ENCODE measurements at regions not wholly inside any gene's neighbourhood (a gene's known extent, or its start where the extent isn't known, plus 50 kb on each side); places are given as distances from the start of the nearest gene placed in this dataset.
"Not testable (repeated sequence)": the region's sequence is repeated elsewhere in the genome, so short reads cannot be mapped to it uniquely, and the experiment has no call there.

DNA sequence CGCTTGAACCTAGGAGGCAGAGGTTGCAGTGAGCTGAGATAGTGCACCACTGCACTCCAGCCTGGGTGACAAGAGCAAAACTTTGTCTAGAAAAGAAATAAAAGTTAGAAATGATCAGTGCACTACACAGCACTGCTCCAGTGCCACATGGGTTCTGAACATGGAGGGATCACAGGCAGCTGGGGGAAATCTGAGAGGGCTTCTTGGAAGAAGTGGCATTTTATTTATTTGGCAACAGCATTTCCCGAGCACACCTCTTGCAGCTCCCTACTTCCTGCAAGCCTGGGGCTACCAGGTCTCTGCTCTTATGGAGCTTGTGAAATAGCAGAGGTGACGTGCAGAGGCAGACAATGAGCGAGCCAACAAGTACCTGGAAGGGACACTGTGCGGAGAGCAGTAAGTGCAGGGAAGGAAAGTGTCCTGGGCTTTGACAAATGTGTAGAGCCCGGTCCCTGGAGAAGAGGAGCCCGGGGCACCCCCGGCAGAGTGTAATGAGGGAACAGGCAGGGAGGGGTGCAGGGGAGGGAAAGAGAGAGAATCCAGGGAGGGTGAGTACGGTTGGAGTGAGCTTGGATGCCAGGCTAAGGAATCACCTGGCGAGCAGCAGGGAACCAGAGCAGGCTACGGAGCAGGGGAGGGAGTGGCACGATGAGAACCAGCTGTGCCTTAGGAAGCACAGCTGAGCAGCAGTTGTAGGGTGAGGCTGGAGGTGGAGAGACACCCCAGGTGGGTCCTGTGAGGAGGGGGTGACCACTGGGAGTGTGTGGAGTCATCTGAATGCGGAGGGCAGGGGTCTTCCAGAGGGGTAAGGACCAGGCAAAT is 104.6 kb upstream of the CTBP2 start:
- DNase-seq = no peak

DNA sequence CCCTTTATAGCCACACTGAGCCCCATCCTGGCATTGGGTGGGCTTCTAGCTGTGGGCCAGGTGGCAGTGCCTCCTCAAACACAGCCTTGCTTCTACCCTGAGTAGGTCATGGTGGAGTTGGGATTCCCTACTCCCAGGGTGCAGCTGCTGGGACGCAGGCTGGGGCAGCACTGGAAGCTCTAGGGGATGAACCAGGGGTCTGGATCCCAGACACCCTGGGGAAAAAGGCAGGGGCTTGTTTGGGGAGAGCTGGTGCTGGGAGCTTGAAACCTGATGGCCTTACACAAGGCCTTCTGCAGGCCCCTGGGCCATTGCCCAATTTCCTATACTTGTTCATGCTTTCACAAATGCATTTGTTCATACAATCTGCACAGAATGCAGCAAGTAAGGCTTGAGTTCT is 103.7 kb upstream of the CTBP2 start:
- no peak for DNase-seq

DNA sequence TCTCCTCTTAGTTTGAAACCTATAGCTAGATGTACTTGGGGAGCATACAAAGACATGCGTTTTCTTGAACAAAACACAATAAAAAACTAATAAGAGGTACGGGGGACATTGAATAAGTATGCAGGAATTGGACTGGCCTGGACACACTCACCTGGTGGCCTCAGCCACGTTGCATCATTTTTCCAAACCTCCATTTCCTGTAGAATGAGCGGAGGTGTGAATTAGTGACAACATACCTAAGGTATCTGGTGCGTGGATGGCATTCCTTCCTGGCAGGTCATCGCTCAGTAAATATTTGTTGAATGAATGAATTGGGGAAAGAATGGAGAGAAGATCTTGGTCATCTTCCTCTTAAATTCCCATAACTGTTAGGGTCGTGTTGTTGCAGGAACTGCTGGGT is 103.2 kb upstream of the CTBP2 start:
- no peak for DNase-seq

DNA sequence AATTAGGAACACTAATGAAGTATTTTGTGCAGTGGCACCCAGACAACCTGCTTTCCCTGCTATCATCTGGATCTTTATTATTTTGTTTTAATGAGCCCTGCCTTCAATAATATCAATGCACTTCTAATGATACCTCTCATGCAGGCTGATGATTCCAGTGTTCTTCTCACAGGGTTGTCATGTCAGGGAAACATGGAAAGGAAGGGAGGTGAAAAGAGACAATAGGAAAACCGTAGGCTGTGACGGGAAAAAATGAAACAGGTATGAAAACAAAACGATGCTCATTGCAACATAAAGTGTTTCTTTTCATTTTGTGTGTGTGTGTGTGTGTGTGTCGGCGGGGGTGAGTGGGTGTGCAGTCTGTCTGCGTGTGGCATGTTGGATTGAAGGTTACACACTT is 102.6 kb upstream of the CTBP2 start:
- no peak for DNase-seq

DNA sequence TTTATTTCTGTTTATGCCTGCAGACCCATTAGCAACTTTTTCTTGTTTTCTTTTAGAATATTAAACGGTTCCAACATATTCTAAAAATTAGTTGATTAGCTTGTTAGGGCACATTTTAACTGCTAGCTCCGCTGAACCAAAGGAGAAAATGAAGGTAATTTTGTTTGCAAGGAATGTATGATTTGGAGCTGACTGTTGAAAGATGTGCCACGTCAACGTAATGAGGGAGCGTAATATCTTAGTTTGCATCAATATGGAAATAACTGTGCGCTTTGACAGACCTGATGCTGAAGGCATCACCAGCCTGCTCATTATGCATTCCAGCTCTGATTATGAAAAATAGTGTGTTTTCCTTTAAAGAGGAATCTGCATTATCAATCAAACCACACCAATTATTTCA is 102.0 kb upstream of the CTBP2 start:
- DNase-seq = no peak

DNA sequence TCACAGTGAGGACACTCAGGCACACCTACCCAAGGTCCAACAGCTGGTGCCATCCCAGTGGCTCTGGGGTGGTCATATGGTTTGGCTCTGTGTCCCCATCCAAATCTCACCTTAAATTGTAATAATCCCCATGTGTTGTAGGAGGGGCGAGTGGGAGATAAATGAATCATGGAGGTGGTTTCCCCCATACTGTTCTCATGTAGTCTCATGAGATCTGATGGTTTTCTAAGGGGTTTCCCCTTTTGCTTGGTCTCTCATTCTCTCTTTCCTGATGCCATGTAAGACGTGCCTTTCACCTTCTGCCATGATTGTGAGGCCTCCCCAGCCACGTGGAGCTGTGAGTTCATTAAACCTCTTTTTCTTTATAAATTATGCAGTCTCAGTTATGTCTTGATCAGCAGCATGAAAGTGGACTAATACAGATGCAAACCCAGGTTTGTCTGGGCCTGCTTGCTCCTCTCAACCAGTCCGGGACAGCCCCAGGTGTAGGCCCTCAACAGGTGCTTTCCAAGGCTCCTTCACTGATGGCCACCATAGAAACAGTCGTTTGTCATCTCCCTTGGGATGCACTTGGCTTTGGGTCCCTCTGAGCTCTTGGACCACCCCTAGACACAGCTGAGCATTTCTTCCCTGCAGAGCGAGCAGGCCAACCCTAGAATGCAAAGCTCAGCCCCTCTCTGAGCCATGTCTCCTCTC is 101.3 kb upstream of the CTBP2 start:
- DNase-seq = no peak

DNA sequence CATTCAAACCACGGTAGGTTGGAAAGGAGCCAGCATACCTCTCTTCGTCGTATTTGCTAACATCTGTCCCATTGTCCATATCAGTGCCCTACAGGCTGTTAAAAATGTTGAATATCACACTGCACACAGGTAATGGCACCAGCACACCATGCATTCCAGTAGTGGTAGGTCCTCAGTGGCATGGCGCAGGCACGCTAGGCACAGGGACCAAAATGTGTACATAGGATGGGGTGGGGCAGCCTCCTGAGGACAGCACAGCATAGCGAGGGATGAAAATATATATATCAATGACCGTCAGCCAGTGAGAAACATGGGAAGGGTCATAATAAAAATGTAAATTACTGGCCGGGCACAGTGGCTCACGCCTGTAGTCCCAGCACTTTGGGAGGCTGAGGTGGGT is 99.9 kb upstream of the CTBP2 start:
- DNase-seq = no peak

DNA sequence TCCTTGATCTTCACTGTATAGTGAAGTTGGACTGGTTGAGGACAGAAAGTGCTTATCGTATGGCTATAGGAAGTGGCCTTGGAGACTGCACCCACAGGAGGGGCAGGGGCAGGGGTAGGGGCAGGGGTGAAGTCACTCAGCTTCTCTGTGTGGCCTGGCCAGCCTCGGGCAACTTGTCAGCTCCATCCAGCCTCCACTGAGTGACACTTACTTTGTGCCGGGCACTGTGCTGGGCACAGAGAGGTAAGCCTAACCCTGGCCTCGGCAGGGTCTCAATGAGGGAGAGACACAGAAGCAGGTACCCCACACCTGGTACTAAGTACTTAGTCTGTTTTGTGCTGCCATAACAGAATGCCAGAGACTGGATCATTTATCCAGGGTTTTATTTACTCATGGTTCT is 99.3 kb upstream of the CTBP2 start:
- no peak for DNase-seq

DNA sequence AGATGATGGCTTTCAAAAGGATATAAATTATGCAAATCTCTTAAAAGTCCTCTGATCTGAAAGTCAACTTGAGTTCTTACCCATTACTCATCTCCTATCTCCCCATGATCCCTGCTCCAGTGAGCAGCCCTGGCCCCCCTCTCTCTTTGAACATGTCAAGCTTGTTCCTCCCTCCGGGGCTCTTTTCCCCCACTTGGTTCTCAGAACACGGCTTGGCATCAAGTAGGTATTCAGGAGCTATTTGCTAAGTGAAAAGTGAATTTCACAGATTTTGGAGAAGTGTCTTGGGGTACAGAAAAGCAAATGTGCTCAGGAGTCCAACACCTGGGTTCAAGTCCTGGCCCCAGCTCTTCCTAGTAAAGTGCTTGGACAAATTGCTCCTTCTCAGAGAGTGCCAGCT is 98.3 kb upstream of the CTBP2 start:
- no peak for DNase-seq

DNA sequence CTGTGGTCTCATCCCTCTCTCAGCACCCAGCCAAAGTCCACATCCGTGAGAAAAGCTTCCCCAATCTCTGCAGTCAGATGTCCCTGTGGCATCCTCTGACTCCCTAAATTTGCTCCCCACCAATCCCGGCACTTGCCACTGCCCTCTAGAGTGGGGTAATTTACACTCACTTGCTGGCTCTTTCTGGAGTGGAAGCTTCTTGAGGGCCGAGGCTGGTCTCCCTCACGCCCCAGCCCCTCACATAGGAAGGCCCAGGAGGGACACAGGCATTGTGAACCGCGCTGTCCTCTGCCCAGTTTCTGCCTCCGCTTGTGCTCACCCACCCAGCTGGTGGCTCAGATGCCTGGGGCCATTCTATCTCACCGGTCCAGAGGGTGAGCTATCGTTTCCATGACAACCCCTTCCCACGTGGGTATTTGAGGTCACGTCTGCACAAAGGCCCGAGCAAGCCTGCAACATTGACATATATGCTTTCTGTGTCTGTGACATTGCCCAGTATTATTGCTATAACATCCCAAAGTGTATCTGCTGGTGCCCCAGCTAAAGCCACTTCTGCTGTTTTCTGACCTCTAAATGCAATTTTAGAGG is 97.3 kb upstream of the CTBP2 start:
- no peak for DNase-seq

DNA sequence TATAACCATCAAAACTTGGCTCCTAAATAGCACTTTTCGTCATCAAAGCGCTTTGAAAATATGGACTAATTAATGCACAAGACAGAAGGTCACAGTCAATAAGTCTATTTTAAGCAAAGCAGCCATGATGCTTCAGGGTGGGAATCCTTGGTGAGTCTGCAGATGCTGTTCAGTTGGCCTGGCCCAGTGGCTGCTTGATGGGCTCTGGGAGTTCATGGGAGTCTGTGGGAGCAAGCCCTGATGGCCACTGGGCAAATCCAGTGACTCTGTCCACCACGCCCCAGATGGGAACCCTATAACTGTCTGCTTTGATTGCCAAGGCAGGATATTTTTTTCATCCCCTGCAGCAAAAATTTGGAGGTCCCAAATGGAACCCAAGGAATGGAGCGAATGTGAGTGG is 95.7 kb upstream of the CTBP2 start:
- no peak for DNase-seq

DNA sequence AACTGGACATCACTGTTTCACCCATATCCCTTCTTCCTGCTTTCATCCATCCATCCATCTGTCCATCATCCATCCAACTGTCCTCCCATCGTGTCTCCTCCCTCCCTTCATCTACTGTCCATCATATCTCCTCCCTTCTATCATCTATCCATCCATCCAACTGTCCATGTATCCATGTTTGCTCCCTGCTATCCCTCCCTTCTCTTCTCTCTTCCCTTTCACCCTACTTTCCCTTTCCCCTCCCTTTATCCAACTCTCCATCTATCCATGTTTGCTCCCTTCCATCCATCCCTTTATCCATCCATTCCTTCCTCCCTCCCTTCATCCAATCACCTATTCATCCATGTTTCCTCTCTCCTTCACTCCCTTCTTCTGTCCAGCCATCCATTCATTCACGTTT is 92.6 kb upstream of the CTBP2 start:
- no peak for DNase-seq

DNA sequence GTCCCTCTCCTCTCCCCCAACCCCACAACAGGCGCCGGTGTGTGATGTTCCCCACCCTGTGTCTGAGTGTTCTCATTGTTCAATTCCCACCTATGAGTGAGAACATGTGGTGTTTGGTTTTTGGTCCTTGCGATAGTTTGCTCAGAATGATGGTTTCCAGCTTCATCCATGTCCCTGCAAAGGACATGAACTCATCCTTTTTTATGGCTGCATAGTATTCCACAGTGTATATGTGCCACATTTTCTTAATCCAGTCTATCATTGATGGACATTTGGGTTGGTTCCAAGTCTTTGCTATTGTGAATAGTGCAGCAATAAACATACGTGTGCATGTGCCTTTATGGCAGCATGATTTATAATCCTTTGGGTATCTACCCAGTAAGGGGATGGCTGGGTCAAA is 90.5 kb upstream of the CTBP2 start:
- not testable (repeated sequence) for DNase-seq

DNA sequence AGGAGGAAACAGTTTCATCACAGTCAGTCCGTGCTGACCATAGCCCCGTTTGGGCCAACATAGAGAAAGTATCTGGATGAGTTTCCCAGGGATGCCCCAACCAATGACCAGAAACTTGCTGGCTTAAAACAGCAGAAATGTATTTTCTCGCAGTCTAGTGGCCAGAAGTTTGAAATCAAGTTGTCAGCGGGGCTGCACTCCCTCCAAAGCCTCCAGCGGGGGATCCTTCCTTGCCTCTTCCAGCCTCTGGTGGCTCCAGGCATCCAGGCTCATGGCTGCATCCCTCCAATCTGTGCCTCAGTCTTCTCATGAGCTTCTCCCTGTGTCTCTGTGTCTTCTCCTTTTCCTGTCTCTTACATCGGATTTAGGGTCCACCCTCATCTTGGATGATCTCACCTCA is 89.6 kb upstream of the CTBP2 start:
- no peak for DNase-seq

DNA sequence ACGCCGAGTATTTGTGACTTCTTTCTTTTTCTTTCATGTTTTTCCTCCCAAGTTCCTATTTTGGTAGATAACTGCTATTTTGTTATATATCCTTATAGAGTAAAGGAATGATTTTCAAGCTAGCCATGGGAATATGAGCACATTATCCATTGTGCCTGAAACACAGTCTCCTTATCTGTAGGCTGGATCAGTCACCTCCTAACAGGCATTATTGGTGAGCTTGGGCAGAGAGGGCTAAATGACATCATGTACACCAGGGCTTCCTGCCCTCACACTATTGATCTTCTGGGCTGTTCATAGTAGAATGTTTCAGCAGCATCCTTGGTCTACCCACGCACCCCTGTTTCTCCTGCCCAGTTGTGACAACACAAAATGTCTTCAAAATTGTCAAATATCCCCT is 88.1 kb upstream of the CTBP2 start:
- no peak for DNase-seq

DNA sequence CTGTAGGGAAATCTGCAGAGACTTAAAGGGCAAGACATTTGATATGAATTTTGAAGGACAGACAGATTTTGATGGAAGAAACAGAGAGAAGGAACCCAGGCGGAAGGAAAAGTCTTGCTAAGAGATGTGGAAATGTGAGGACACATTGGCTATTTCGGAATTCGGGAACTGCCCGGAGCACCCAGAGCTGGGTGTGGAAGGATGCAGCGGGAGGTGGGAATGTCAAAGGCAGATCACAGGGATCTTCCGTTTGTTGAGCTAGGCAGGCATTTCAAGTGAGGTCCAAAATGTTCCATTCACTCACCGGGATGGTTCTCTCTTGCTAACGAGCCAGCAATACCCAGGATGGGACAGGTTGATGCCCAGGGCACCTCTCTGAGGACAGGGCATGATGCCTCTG is 87.2 kb upstream of the CTBP2 start:
- no peak for DNase-seq

DNA sequence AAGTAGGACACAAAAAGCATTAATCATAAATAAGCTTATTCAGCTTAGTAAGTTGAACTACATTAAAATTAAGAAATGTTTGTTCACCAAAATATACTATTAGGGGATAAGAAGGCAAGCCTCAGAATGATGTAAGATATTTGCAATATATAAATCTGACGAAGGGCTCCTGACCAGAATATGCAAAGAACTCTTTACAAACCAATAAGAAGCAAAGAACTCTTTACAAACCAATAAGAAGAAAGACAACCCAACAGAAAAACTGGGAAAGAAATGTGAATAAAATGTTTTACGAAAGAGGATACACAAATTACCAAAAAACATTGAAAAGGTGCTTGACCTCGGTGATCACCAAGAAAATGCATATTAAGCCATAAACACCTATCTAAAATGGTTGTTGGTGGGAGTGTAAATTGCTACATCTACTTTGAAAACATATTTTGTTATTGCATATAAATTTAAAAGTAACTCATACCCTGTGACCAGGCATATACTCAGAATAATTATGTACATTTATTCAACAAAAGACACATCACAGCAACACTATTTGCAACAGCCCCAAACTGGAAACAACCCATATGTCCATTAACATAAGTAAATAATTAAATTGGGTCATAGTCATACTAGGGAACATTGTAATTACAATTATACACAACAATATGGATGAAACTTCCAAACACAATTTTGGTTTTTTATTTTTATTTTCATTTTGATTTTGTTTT is 83.3 kb upstream of the CTBP2 start:
- no peak for DNase-seq

DNA sequence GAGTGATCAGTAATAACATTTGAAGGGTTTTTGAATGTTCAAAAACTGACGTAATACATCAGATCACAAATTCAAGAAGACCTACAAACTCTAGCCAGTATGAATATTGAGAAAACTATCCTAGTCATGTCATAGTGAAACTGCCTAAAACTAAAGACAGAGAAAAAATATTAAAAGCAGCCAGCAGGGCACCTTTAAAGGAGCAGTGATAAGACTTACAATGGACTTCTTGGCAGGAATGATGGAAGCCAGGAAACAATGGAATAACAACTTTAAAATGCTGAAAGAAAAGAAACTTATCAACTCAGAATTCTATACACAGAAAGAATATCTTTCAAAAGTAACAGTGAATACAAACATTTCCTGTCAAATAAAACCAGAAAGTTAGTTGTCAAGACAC is 78.3 kb upstream of the CTBP2 start:
- no peak for DNase-seq

DNA sequence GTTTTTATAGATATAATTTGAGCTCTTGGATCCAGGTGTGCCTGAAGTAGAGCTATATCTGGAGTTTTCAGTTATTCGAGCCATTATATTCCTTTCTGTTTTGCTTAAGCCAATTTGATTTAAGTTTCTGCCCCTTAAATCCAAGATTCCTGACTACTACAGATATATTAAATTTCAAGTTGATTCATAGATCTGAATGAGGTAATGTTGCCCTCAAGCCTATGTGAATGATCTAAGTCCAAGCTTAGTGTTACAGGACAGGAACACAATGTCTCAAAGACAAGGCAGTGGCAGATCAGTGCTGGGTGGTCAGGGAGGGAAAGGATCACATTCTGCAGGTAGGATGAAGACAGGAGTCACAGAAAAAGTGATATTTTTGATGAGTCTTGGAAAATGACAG is 75.7 kb upstream of the CTBP2 start:
- DNase-seq = no peak

DNA sequence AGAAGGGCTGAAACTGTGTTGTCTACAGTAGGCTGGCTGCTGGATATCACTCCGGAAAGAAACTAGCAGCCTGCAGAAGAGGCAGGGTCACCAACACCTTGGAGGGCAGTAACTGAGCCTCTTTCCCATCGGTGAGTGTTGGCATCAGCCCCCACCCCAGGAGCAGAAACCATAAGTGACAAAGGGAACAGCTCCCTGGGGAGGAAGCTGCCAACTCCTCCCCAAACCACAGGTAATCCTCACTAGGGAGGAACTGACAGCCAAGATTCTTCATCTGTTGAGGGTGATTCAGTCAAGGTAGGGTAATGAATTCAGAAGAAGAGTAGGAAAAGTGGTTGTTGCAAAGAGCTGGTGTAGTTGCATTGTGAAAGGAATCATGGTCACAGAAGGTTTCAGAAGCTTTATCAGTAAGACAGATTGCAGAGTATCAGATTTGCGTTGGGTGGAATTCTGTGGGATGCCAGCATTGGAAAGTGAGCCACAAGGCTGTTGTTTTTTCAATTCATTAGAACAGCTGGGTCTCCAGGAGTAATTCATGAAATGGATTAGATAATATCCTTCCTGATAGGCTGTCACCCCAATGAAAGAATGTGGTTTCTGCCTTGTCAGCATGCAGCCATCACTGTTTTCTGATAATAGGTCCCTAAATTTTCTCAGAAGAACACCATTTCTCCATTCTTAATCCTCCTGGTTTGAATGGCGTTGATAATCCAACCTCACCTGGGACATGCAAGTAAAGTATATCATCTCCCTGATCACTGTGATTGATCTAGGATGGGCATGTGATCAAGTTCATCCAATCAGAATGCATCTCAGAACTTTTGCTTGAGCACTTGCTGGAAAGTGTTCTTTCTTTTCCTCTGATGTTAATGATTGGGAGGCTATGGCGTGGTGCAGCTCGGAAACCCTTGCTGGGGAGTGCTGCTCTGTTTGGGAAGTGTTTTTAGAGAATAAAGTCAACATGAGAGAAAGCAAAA is 75.0 kb upstream of the CTBP2 start:
- DNase-seq = no peak

DNA sequence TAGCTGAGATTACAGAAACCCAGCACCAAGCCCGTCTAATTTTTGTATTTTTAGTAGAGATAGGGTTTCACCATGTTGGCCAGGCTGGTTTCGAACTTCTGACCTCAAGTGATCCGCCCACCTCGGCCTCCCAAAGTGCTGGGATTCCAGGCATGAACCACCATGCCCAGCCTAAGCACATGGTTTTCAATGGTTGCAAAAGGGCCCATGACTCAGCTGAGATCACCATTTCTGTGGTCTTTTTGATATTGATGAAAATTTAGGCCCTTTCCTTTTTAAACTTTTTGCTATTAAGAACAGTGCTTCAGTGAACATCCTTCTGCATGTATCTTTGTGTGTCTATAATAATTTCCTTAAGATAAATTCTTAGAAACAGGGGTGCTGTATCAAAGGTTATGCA is 74.2 kb upstream of the CTBP2 start:
- not testable (repeated sequence) for DNase-seq

DNA sequence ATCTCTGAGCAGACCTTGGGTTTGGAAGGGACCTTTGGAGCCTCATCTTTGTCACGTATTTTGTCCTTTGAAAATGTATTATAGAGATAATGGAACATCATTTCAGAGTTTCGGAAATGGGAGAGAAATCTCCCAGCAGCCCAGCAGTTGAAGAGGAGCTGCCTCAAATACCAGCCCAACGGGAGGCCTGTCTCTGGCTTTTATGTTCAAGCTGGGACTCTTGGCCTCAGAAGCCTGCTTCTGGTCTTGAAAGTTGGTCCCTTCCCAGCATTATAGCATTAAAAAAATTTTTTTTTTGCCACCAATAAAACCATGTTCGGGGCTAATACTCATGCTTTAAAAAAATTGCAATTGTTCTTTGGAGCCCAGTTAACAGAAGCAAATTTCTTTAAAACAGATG is 73.4 kb upstream of the CTBP2 start:
- DNase-seq = no peak

DNA sequence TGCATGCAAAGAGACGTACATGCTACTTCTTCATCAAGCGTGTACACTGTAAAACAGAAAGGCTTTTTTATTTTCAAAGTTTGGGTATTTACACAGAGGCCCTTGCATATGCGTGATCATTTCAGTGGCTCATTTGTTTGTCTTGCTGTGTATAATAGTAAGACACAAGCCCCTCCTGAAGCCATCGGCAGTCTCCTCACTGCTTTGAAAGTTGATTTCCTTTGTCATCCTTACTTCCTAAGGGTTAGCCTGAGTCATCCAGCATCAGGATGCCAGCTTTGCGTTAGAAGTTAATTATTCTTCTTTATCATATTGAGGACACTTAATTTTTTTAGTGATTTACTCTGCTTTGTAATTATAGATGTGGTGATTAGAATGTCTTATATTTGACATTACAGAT is 72.5 kb upstream of the CTBP2 start:
- DNase-seq = no peak
